ENCODE measurements at regions not wholly inside any gene's neighbourhood (a gene's known extent, or its start where the extent isn't known, plus 50 kb on each side); places are given as distances from the start of the nearest gene placed in this dataset.

- TF ChIP-seq CEBPB (IDR thresholded peaks at IDR 0.05) (no peak), YY1 (IDR thresholded peaks at IDR 0.05; ENCODE audit: low read depth) (no peak), FOXM1 (IDR thresholded peaks at IDR 0.05; ENCODE audit: borderline replicate concordance, low read depth) (no peak), TEAD4 (IDR thresholded peaks at IDR 0.05) (no peak), CREB1 (IDR thresholded peaks at IDR 0.05; ENCODE audit: low read depth) (no peak), NFIC (IDR thresholded peaks at IDR 0.05) (no peak)
Measured at GRCh38 chr15:70470556-70471191, 292.7 kb downstream of the UACA start.

GRCh38 chr15:70469651-70470555, 293.5 kb downstream of the UACA start:
- TF ChIP-seq TCF12 (IDR thresholded peaks at IDR 0.05; ENCODE audit: low read depth) (no peak), TAF1 (IDR thresholded peaks at IDR 0.05; ENCODE audit: low read depth) (no peak), RAD21 (IDR thresholded peaks at IDR 0.05; ENCODE audit: low read depth) (no peak), CEBPB (IDR thresholded peaks at IDR 0.05) (no peak), MAX (IDR thresholded peaks at IDR 0.05) (no peak), ZBTB7A (IDR thresholded peaks at IDR 0.05; ENCODE audit: low read depth) (no peak), TEAD4 (IDR thresholded peaks at IDR 0.05) (no peak), CREB1 (IDR thresholded peaks at IDR 0.05; ENCODE audit: low read depth) (no peak), YY1 (IDR thresholded peaks at IDR 0.05; ENCODE audit: low read depth) (no peak), NFIC (IDR thresholded peaks at IDR 0.05) (no peak), FOXM1 (IDR thresholded peaks at IDR 0.05; ENCODE audit: borderline replicate concordance, low read depth) (no peak), EP300 (IDR thresholded peaks at IDR 0.05; ENCODE audit: borderline replicate concordance) (no peak), REST (IDR thresholded peaks at IDR 0.05; ENCODE audit: low read depth) (no peak), USF1 (IDR thresholded peaks at IDR 0.05) (no peak), EGR1 (IDR thresholded peaks at IDR 0.05) (no peak)

GRCh38 chr15:70469182-70469581, 294.2 kb downstream of the UACA start:
- no peak for TF ChIP-seq YY1 (IDR thresholded peaks at IDR 0.05; ENCODE audit: low read depth)
- TF ChIP-seq FOXM1 (IDR thresholded peaks at IDR 0.05; ENCODE audit: borderline replicate concordance, low read depth): no peak
- TF ChIP-seq CEBPB (IDR thresholded peaks at IDR 0.05): no peak
- TF ChIP-seq EGR1 (IDR thresholded peaks at IDR 0.05): no peak
- no peak for TF ChIP-seq MAX (IDR thresholded peaks at IDR 0.05)
- TF ChIP-seq TEAD4 (IDR thresholded peaks at IDR 0.05): no peak
- TF ChIP-seq CREB1 (IDR thresholded peaks at IDR 0.05; ENCODE audit: low read depth): no peak
- no peak for TF ChIP-seq EP300 (IDR thresholded peaks at IDR 0.05; ENCODE audit: borderline replicate concordance)
- TF ChIP-seq RAD21 (IDR thresholded peaks at IDR 0.05; ENCODE audit: low read depth): no peak
- TF ChIP-seq NFIC (IDR thresholded peaks at IDR 0.05): no peak
- no peak for TF ChIP-seq TCF12 (IDR thresholded peaks at IDR 0.05; ENCODE audit: low read depth)
- TF ChIP-seq TAF1 (IDR thresholded peaks at IDR 0.05; ENCODE audit: low read depth): no peak
- TF ChIP-seq USF1 (IDR thresholded peaks at IDR 0.05): no peak
- TF ChIP-seq REST (IDR thresholded peaks at IDR 0.05; ENCODE audit: low read depth): no peak
- no peak for TF ChIP-seq ZBTB7A (IDR thresholded peaks at IDR 0.05; ENCODE audit: low read depth)

- TF ChIP-seq MAX (IDR thresholded peaks at IDR 0.05) (no peak), USF1 (IDR thresholded peaks at IDR 0.05) (no peak), RAD21 (IDR thresholded peaks at IDR 0.05; ENCODE audit: low read depth) (peak; percentile 67), EGR1 (IDR thresholded peaks at IDR 0.05) (no peak)
Measured at GRCh38 chr15:70466895-70467529, 296.3 kb downstream of the UACA start.

All from Ishikawa (cell line).